CD14-positive monocyte (primary cell): ENCODE measurements at regions not wholly inside any gene's neighbourhood (a gene's known extent, or its start where the extent isn't known, plus 50 kb on each side); places are given as distances from the start of the nearest gene placed in this dataset.

Experiments used
- DNase-seq, 3 donors: peaks; one replicate each; pipeline ENCODE4 v3.0.0-alpha.2; 2011 to 2022
- H2AFZ ChIP-seq: 2 replicates; pipeline ENCODE4 v1.6.0; 2012; ENCODE audit warnings: mild to moderate bottlenecking, low read depth, low read length, inconsistent platforms; ENCODE audit not compliant: insufficient read depth, poor library complexity, severe bottlenecking
- H3K27ac ChIP-seq, 2 donors: 1 replicate in 1 of 2; 2 replicates in 1 of 2; pipeline ENCODE4 v1.5.1; 2012 to 2013; ENCODE audit warnings: low read length in 2 of 2, control low read depth in 1 of 2, inconsistent platforms in 1 of 2, low read depth in 1 of 2, mild to moderate bottlenecking in 1 of 2
- H3K27me3 ChIP-seq, 2 donors: one replicate each; pipeline versions ENCODE4 v1.6.0 to v1.6.1; 2011 to 2013; ENCODE audit warnings: low read length in 2 of 2; ENCODE audit not compliant: control insufficient read depth in 2 of 2, insufficient read depth in 2 of 2
- H3K36me3 ChIP-seq, 2 donors: replicated peaks in 1 of 2; 1 replicate in 1 of 2; 2 replicates in 1 of 2; pipeline versions ENCODE4 v1.5.1 to v1.6.1; 2012 to 2013; ENCODE audit warnings: low read length in 2 of 2, control low read depth in 1 of 2, inconsistent platforms in 1 of 2, mild to moderate bottlenecking in 1 of 2; ENCODE audit not compliant: insufficient read depth in 2 of 2, control insufficient read depth in 1 of 2
- H3K4me1 ChIP-seq, 2 donors: 1 replicate in 1 of 2; 2 replicates in 1 of 2; pipeline versions ENCODE4 v1.5.1 to v1.6.1; 2012 to 2013; ENCODE audit warnings: low read length in 2 of 2, control low read depth in 1 of 2, inconsistent platforms in 1 of 2, mild to moderate bottlenecking in 1 of 2, moderate library complexity in 1 of 2; ENCODE audit not compliant: insufficient read depth in 2 of 2, control insufficient read depth in 1 of 2
- H3K4me2 ChIP-seq: replicated peaks from 2 replicates; pipeline ENCODE3; 2012; ENCODE audit warnings: low read length, moderate library complexity, mild to moderate bottlenecking; ENCODE audit not compliant: poor library complexity, severe bottlenecking; ENCODE audit errors: extremely low read depth
- H3K4me3 ChIP-seq, 3 experiments: fragments of 200-600 bp in 1 of 3; sonication (generic) in 1 of 3; replicated peaks in 1 of 3; 1 replicate in 2 of 3; 2 replicates in 1 of 3; pipeline ENCODE4 v1.5.1; 2011 to 2013; ENCODE audit warnings: low read length in 3 of 3, mild to moderate bottlenecking in 3 of 3, control low read depth in 2 of 3, low read depth in 2 of 3, inconsistent platforms in 1 of 3, moderate library complexity in 1 of 3
- H3K79me2 ChIP-seq: 2 replicates; pipeline ENCODE4 v1.6.0; 2012; ENCODE audit warnings: mild to moderate bottlenecking, control low read depth, inconsistent platforms, low read length, moderate library complexity; ENCODE audit not compliant: insufficient read depth
- H3K9ac ChIP-seq: 2 replicates; pipeline ENCODE4 v1.6.0; 2017; ENCODE audit warnings: low read length, mild to moderate bottlenecking; ENCODE audit not compliant: insufficient read depth, poor library complexity, severe bottlenecking
- H3K9me3 ChIP-seq, 2 donors: replicated peaks in 1 of 2; 1 replicate in 1 of 2; 2 replicates in 1 of 2; pipeline versions ENCODE4 v1.5.1 to v1.6.1; 2012 to 2013; ENCODE audit warnings: low read length in 2 of 2, control low read depth in 1 of 2; ENCODE audit not compliant: control insufficient read depth in 1 of 2, insufficient read depth in 1 of 2
- H4K20me1 ChIP-seq: 2 replicates; pipeline ENCODE4 v1.6.0; 2012; ENCODE audit warnings: mild to moderate bottlenecking, low read length, control low read depth, moderate library complexity; ENCODE audit not compliant: insufficient read depth
- H3K27ac Mint-ChIP-seq, 7 donors: one replicate each; pipeline ENCODE4 v1.8.0; 2020; ENCODE audit warnings: mild to moderate bottlenecking in 7 of 7, mixed read lengths in 7 of 7, moderate library complexity in 6 of 7, inconsistent platforms in 2 of 7
- H3K27me3 Mint-ChIP-seq, 3 donors: one replicate each; pipeline ENCODE4 v1.8.0; 2021 to 2022; ENCODE audit warnings: low read depth in 3 of 3, mild to moderate bottlenecking in 3 of 3, mixed read lengths in 3 of 3, moderate library complexity in 3 of 3, inconsistent platforms in 1 of 3
- H3K36me3 Mint-ChIP-seq, 2 donors: one replicate each; pipeline ENCODE4 v1.8.0; 2020; ENCODE audit warnings: mixed read lengths in 2 of 2, inconsistent platforms in 1 of 2, mild to moderate bottlenecking in 1 of 2
- H3K4me1 Mint-ChIP-seq: one replicate; pipeline ENCODE4 v1.8.0; 2020; ENCODE audit warnings: mild to moderate bottlenecking, mixed read lengths
- H3K4me3 Mint-ChIP-seq, 2 donors: one replicate each; pipeline ENCODE4 v1.8.0; 2020; ENCODE audit warnings: mild to moderate bottlenecking in 2 of 2, mixed read lengths in 2 of 2, moderate library complexity in 1 of 2
- H3K9me3 Mint-ChIP-seq, 7 donors: one replicate each; pipeline ENCODE4 v1.8.0; 2020 to 2022; ENCODE audit warnings: mixed read lengths in 7 of 7, mild to moderate bottlenecking in 6 of 7, moderate library complexity in 6 of 7, inconsistent platforms in 2 of 7
- WGBS: methylation state at CpG from one replicate; pipeline ENCODE4 v1.1.5; 2013; ENCODE audit warnings: missing lambda C conversion rate; ENCODE audit not compliant: insufficient coverage; 5-methylcytosine and 5-hydroxymethylcytosine counted together
- intact Hi-C, 2 donors: fragments of 100-400 bp; cut with micrococcal nuclease; formaldehyde crosslinking; loops; one replicate each; pipeline versions ENCODE4 v1.15.0 to v1.15.1; 2023
- TF ChIP-seq, protein P1 (sequence below): fragments of 200-600 bp; IDR thresholded peaks from one replicate; pipeline ENCODE4 v1.8.0; 2022; ENCODE audit warnings: antibody characterized with exemption, mild to moderate bottlenecking

DNA sequence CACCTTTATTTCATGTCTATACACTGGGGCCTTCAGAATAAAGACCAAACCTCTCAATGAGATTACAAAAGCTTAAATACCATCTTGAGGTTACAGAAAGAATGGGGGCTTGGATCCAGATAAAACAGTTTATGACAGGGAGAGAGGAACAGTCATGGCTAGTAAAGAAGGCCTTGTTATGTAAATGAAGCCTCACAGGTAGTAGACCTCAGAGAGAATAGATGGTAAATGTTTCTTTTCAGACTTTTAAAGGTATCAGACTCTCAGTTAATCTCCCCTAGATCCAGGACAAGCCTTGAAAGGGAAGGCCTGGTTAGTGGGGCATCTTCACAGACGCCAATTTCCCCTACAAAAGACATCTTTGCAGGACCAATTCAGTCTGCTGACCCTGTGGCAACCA is 1325.6 kb downstream of the HACE1 start:
- Histone ChIP-seq H3K36me3 (no peaks in the 10 kb centered on the region), H3K4me1 (no peaks in the 10 kb centered on the region), H2AFZ (no peak overlapping the region), H3K27ac (no peak overlapping the region), H4K20me1 (no peaks in the 10 kb centered on the region), H3K9ac (no peak overlapping the region), H3K4me2 (no peak overlapping the region), H3K4me3 (no peak overlapping the region), H3K27me3 (no peaks in the 10 kb centered on the region), H3K79me2 (no peaks in the 10 kb centered on the region), H3K9me3 (no peaks in the 10 kb centered on the region)
- WGBS, result no CpG with 5 or more reads among the region's 1 CpG
- H3K4me3 Mint-ChIP-seq, result no peak overlapping the region
- no peak overlapping the region for H3K27ac Mint-ChIP-seq
- TF ChIP-seq, protein P1, sequence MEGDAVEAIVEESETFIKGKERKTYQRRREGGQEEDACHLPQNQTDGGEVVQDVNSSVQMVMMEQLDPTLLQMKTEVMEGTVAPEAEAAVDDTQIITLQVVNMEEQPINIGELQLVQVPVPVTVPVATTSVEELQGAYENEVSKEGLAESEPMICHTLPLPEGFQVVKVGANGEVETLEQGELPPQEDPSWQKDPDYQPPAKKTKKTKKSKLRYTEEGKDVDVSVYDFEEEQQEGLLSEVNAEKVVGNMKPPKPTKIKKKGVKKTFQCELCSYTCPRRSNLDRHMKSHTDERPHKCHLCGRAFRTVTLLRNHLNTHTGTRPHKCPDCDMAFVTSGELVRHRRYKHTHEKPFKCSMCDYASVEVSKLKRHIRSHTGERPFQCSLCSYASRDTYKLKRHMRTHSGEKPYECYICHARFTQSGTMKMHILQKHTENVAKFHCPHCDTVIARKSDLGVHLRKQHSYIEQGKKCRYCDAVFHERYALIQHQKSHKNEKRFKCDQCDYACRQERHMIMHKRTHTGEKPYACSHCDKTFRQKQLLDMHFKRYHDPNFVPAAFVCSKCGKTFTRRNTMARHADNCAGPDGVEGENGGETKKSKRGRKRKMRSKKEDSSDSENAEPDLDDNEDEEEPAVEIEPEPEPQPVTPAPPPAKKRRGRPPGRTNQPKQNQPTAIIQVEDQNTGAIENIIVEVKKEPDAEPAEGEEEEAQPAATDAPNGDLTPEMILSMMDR, result no peak
- intact Hi-C loops, result no loop called here
- H3K36me3 Mint-ChIP-seq, result no peaks in the 10 kb centered on the region
- DNase-seq, result no peak
- H3K9me3 Mint-ChIP-seq, result no peaks in the 10 kb centered on the region
- no peaks in the 10 kb centered on the region for H3K4me1 Mint-ChIP-seq
- no peaks in the 10 kb centered on the region for H3K27me3 Mint-ChIP-seq

DNA sequence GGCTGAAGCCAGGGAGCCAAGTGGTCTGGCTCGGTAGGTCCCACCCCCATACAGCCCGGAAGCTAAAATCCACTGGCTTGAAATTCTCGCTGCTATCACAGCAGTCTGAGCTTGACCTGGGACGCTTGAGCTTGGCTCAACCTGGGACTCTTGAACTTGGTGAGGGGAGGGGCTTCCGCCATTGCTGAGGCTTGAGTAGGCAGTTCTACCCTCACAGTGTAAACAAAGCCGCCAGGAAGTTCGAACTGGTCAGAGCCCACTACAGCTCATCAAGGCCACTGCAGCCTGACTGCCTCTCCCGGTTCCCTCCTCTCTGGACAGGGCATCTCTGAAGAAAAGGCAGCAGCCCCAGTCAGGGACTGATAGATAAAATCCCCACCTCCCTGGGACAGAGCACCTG is 1337.7 kb downstream of the HACE1 start:
- no peaks in the 10 kb centered on the region for H3K36me3 Mint-ChIP-seq
- H3K4me1 ChIP-seq, result no peaks in the 10 kb centered on the region
- H3K4me3 Mint-ChIP-seq, result no peak overlapping the region
- no peak overlapping the region for H3K4me2 ChIP-seq
- H4K20me1 ChIP-seq, result no peaks in the 10 kb centered on the region
- no peak overlapping the region for H3K27ac ChIP-seq
- no peaks in the 10 kb centered on the region for H3K36me3 ChIP-seq
- H3K4me1 Mint-ChIP-seq, result no peaks in the 10 kb centered on the region
- H3K27me3 Mint-ChIP-seq, result no peaks in the 10 kb centered on the region
- H3K4me3 ChIP-seq, result no peak overlapping the region
- WGBS, result 73% methylated on average over 5 of the region's 8 CpGs
- no peak overlapping the region for H2AFZ ChIP-seq
- no peak overlapping the region for H3K27ac Mint-ChIP-seq
- intact Hi-C loops, result no loop called here
- H3K9me3 ChIP-seq, result peaks cover 0 to 17% of the 10 kb centered on the region in 2 donors
- H3K79me2 ChIP-seq, result no peaks in the 10 kb centered on the region
- H3K9ac ChIP-seq, result no peak overlapping the region
- H3K27me3 ChIP-seq, result no peaks in the 10 kb centered on the region
- TF ChIP-seq, protein P1, result no peak
- peaks cover 0 to 10% (median 5%) of the 10 kb centered on the region in 7 donors for H3K9me3 Mint-ChIP-seq
- no peak for DNase-seq
